ENCODE measurements at regions not wholly inside any gene's neighbourhood (a gene's known extent, or its start where the extent isn't known, plus 50 kb on each side); places are given as distances from the start of the nearest gene placed in this dataset.

DNA sequence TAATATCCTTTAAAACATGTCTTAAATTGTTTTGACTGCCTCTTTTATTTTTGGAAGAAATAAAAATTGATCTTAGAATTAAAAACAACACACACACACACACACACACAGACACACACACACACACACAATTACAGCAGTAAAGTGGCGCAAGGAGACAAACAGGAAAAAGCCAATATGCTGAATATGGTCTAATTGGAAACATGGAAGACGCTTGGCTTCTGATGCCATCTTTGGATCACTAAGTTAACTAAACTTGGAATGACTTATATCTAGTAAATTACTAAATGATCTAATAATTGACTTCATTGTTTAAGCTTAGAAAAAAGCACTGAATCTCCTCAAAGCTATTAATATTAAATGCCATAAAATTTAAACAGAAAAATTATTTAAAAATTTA is 1093.4 kb downstream of the ADGRL3 start:
- no peak for DNase-seq

DNA sequence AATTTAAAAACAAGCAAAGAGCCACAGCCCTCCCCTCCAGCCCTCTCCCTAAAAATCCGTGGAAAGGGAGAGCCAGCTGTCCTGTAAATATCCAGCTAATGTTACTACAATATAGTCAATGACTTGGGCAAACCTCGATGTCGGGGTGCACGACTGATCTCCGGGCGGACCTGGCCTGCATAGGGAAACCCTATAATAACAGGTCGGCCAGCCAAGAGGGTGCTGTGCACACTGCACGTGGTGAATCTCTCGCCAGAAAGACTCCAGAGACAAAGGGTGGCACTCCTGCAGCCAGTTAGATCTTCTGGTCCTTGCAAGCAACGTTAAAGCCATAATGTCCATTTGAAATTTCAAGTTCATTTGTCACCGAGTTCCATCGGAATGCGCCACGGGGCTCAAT is 1092.8 kb downstream of the ADGRL3 start:
- no peak for DNase-seq

DNA sequence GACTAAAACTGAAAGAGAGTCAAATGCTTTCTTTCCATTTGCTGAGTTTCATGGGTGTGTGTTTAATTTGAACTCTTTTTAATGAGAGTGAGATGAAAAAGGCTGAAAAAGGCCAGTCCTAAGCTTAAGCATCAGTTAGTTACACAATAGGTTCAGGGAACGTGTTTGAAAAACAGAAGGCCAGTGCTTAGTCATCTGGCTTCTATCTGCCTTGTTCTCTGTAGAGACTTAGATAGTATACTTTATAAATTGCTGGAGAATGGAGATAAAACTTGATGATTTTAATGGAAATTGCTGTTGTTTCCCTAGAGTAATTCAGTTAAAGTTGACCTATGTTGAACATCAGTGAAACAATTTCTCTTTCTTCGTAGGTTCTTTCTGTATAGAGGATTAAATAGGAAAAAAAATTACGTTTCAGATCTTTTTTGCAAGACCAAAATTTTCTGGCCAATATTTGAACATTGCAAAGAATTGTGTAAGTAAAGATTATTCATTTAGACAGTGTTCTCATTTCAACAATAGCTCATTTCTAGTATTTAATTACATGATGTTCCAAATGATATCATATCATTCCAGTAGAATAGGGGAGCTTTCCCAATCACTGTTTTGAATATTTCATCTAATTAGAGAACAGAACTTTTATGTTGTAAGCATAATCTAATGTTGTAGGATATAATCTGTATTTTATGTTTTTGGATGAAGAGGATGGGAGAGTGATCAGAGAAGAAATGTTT is 1088.8 kb downstream of the ADGRL3 start:
- no peak for DNase-seq

DNA sequence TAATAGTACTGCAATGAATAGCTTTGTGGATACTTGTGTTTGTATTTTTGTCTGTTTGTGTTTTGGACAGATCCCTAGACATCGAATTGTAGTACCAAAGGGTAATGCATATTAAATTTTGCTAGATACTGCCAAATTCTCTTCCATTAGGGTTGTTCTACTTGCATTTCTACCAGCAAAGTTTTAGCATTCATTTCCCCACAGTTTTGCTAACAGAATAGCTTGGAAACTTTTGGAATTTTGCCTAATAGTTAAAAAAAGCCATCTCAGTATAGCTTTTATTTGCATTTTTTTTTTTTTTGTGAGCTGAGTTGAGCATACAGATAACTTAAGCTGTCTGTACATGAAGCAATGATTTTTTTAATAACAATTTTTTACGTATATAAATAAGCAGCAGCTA is 1084.9 kb downstream of the ADGRL3 start:
- no peak for DNase-seq

DNA sequence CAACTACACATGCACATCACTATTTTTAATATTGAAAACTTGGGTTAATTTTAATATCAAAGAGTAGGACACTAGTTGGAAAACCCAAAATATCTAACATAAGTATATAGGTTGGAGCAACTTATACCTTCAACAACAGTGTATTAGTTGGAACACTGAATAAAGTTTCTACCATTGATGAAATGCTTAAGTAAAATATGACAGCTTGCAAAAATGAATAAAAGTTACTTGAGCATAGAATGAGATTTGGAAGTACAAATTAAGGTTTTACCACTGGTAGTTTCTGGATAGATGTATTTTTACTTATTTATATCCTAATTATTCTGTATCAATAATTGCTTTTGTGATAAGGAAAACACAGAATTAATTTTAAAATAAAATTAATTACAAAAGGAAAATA is 1079.6 kb downstream of the ADGRL3 start:
- DNase-seq: no peak

DNA sequence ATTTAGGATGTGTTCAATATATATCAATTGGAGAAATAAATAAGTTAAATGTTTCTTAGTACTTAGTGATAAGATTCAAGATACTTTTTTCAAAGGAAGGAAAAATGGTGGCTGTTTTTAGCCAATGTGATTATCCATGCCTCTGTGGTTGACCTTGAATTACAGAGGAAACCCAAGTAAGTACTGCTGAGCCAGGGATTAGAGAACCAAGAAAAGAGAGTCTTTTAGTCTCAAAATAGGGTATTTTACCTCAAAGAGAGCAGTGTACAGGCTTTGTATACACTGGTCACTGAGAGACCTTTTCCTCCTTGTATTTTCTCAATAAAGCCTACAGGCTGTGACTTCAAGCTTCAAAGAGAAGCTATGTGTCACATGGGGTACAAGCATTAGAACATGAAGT is 1075.3 kb downstream of the ADGRL3 start:
- DNase-seq: no peak

DNA sequence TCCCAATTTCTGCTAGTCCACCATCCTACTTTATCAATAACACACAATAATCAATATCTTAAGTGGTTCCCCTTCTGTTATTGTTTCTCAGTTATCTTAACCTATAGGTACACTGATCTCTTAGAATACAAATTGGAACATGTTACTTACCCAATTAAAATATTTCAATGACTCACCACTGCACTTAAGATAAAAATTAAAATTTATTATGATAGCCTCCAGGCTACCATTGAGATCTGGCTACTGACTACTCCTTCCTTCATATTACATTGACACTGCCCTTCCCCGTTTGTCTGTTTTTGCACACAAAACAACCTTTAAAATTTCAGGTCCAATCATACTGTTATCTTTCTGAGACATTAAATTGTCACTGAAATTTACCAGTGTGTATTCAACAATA is 1074.7 kb downstream of the ADGRL3 start:
- no peak for DNase-seq

DNA sequence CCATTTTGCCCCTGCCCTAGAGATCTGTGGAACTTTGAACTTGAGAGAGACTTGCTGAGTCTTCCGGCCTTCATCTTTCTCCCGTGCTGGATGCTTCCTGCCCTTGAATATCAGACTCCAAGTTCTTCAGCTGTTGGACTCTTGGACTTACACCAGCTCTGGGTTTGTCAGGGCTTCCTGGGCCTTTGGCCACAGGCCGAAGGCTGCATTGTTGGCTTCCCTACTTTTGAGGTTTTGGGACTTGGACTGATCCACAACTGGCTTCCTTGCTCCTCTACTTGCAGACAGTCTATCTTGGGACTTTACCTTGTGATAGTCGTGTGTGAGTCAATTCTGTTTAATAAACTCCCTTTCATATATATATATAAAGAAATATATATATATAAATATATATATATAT is 1071.0 kb downstream of the ADGRL3 start:
- no peak for DNase-seq

DNA sequence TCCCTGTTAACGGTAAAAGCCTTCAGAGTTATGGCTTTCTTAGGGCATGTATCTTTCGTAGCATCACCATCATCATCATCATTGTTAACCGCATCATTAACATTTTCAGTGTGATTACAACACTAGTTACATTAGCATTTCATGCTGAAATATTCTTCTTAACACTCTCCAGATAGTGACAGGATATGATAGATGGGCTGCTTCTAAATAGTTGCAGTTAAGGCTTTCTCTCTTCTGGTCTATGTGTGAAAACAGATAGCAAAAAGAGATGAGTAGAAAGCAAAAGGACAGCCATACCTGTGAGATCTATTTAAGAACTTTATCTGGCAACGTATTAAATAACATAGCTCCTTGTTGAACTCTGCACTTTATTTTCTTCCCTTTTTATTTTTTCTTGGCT is 1069.8 kb downstream of the ADGRL3 start:
- DNase-seq: no peak

DNA sequence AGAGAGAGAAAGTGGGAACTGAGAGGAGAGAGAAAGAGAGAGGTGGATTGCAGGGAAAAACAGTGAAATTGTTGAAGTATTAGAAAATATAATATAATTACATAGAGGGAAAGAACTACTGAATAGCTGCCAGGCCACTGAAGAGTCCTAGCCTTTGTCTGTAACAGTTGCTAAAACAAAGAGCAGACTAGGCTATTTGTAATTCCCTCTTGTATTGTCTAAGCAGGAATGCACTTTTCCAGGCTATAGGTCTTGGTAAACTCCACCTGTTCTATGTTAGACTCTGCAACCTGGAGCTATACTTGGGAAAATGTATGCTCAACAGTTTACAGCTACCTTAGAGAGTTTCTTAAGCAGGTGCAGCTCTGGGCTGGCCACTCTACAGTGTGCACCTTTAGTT is 1063.3 kb downstream of the ADGRL3 start:
- no peak for DNase-seq

DNA sequence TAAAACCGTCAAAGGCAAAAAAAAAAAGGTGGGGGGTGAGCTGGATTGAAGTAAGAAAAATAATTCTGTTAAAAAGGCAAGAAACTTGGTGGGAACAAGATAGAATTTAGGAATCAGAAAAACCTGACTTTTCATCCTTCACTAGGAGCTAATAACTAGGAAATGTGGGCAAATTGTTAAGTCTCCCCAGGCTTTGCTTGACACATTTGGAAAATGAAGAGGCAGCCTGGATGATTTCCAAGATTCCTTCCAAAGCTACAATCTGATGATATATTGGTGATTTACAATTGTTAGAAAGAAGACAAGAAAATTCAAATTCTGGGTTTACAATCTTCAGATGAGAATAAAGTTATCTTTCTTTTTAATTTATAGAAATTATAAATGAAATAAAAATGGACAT is 1062.5 kb downstream of the ADGRL3 start:
- DNase-seq: no peak

DNA sequence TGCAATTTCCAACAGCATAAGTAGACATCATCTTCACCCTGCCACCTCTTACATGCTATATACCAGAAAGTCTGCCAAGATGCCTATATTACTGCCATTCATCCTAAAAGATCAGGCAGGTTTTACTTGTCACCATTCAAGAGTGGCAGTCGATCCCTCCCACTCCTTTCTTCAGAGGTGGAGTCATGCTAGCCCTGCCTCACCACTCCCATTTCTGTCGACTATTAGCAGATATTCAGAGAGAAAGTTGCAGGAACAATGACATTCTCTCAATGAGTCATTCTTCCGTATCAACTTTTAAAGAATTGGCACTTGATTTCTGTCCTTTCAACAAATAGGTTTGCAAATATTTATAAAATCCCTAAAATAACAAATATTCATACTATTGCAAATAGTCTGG is 1060.1 kb downstream of the ADGRL3 start:
- no peak for DNase-seq

DNA sequence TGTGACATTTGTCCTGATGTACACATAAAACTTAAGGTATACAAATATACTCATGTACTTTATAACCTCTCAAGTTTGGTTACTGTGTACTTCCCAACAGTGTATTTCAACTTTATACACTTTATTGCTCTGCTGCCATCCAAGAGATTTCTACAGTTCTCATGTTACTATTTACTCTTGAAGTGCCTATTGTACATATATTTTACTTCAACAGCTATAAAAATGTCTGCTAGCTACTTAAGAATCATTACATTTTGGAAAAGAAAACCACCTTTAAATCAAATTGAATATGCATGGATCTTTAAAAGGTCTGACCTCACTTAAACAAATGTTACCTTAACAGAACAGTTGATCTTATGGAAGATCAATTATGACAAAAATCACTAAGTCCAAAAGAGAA is 1056.4 kb downstream of the ADGRL3 start:
- no peak for DNase-seq

DNA sequence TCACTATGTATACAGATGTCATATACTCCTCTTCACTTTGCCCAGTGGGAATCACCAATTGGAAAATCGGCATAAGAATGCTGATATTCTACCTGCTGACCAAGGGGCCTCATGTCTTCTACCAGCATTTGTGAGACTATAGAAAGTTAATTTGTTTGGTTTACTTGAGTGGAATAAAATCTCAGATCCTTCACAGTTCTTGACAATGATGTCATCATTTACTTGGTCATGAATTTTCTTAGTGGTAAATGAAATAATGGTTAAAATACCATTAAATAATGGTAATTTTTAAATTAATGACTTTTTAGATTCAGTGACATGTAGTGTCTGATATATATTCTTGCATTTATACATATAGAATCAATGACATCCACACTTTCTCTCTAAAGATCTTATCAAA is 1052.6 kb downstream of the ADGRL3 start:
- no peak for DNase-seq

DNA sequence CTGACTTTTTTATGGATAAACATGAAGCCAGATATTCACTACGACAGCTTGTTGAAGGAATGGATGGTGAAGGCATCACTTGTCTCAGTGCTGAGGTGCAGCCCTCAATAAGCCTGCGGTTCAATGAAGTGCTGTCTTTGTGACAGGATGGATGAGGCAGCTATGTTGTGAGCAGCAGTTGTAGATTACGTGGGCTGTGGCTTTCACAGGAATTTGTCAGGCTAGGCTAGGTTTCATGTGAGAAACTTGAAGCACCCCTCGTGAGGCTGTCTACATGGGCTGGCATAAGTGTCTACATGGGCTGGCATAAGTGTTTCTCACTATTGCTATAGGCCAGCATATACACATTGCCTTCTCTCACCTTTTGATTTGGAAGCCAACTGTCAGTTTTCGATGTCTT is 1050.0 kb downstream of the ADGRL3 start:
- no peak for DNase-seq

DNA sequence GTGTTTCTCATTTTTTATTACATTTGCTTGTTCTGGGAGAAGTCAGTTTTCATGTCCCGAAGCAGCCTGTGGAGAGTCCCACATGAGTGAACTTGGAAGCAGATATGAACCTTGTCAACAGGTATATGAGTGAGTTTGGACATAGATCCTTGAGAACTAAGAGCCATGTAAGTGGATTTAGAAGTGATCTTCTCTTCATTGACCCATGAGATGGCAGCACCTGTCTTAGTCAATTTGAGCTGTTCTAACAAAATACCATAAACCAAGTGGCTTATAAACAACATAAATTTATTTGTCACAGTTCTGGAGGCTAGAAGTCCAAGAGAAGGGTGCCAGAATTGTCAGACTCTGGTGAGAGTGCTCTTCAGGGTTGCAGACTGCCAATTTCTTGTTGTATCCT is 1043.8 kb downstream of the ADGRL3 start:
- DNase-seq: no peak

DNA sequence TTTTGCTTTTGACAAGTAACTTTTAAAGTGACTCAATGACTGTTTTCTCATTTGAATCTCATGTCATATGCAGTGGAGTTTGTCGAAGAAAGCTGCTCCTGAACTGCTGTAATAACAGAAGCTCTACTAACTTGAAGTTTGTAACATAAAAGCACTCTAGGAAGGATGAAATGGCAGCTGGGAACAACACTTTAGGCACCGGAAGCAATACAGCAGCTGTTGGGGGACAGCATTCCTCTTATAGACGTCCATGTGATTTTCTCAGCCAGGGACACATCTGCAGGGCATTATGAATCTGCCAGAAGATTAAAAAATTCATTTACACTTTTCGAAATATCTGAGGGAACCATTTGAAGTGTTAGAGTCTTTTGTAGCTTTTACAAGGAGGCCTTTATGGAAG is 1035.8 kb downstream of the ADGRL3 start:
- DNase-seq: no peak

DNA sequence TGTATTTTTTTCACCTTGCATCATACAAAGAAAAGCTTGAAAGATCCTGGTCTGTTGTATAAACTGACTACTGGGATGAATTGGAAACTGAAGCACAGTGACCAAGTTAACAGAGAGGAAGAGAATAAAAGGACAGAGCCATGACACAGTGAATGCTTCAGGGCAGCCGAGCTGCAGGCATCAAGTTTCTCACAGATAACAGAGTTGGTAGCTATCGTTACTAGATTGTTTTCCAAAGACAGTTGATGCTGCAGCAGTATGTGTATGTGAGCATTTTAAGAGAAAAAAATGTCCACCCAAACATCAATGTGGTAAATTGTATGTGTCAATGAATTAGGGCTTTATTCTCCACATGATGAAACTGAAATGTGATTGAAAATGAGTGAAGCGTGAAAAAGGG is 1032.7 kb downstream of the ADGRL3 start:
- DNase-seq: no peak

DNA sequence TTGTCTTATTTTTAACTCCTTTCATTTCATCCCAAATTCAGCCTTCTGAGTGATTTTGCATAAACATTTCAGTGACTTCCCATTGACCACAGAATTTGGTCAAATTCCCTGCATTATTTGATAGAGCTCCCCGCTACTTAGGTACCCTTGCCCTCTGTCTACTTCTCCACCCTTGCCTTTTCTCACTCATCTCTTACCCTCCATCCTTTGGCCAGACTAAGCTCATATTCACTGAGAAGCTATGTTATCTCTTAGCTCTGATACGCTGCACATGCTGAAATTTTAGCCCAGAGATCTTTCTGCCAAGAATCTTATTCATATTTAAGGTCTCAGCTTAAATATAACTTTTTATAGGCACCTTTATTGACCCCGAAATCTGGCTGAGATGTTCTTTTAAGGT is 1031.9 kb downstream of the ADGRL3 start:
- DNase-seq: no peak

DNA sequence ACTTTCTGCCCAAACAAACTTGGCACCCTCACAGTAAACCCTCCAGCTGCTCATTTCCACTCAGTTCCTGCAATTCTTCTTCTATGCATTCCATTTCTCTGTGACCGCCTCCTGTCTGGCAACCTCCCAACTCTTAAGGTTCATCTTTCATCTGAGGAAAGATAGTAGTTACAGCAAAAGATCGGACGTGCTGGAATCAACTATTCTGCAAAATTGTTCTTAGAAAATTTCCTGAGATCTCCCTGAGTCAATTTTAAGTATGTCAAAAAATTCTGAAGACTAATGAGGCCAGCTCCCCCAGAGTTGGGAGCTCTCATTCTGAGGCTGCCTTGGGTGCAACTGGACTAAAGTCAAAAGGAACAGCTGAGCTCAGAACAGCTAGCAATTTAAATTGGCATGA is 1026.0 kb downstream of the ADGRL3 start:
- no peak for DNase-seq

DNA sequence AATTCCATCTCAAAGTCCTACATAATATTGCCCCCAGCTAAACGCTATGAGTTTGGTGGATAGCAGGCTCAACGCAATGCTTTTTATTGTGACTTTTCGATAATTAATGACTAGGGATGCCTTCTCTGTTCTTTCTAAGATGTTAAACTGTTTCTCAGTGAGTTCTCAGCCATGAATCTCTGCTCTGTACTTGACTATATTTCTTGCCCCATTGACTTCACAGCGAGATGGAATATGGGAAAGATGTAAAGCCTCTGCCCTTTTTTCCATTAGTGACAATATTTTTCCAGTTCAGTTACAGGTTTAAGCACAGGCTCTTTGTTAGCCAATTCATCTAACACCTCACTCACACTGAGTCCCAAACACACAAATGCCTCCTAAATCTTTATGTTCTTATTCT is 1022.0 kb downstream of the ADGRL3 start:
- no peak for DNase-seq

DNA sequence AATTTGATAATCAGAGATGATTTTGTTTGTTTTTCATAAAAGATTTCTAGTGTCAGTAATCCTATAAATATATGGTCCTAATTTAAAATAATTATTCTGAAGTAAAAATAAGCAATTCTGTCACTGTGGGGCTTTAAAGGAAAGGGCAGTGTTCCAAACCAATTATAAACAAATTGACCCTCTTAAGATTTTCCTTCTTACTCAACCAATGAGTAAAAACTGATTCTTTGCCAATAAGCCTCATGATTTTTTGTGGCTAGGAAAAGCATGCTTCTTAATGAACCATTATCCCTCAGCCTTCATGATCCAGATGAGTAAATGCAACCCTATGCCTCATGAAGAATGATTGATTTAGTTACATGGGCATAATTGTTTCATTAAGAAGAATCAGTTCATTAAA is 1010.4 kb downstream of the ADGRL3 start:
- DNase-seq: no peak

DNA sequence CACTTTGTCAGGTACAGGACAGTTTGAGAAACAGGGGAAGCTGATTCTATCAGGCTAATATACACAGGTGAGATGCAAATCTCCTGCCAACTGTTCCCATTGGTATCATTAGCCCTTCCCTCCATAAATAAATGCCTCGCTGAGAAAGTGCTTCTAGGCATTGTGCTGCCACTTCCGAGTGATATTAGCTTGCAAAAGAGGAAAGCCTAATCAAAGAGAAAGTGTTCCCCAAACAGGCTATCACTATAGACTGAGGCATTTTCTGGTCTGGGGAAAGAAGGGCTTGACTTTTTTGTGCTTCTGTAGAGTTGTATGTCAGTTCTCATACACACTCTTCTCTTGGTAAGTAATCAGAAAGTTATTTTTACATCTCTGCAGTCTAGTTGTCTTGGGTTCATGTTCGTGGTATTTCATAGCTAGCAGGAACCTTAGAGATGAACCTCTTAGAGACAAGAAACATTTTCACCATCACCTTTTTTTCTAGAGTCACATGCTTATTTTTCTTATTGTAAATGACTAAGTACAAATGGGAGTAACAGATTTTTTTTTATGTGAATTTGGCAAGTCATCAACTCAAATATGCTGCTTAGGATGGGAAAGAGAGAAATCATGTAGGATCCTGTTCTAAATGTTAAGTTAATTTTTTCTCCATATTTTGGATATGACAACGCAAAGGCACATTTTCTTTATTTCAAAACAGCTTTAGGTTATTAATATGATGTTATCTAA is 1009.8 kb downstream of the ADGRL3 start:
- DNase-seq: no peak

DNA sequence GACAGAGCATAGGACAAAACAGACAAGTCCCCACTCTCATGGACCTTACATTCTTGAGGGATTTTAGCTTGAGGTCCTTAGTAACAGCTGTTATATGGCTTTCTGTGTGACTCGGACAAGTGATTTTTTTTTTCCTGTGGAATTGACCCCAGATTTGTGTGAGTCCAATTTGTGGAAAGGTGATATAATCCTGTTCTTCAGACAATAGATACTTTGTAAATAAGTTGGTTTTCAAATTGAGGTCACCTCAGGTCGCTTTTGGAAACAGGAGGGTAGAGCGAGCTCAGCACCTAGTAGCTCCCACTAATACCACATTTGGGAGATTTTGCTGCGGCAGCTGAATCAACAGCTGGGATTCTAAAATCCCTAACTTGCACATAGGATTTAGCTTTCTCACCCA is 1008.8 kb downstream of the ADGRL3 start:
- no peak for DNase-seq

DNA sequence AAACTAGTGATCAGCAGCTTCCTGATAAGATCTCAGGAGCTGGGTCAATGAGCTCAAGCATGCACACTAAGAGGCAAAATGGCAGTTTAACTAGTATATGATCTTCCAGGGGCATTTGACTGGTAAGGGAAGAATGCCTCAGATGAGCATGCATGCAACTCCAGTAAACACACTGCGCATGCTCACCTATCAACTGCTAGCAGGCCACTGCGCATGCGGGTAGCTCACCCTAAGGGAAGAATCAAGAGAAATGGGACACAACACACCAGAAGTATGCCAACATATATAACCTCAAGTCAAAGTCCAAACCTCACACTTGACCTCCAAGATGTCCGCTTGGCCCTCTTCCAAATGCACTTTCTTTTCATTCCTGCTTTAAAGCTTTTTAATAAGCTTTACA is 1004.0 kb downstream of the ADGRL3 start:
- DNase-seq: no peak
